ENCODE measurements at regions not wholly inside any gene's neighbourhood (a gene's known extent, or its start where the extent isn't known, plus 50 kb on each side); places are given as distances from the start of the nearest gene placed in this dataset.
"Not testable (repeated sequence)": the region's sequence is repeated elsewhere in the genome, so short reads cannot be mapped to it uniquely, and the experiment has no call there.

DNA sequence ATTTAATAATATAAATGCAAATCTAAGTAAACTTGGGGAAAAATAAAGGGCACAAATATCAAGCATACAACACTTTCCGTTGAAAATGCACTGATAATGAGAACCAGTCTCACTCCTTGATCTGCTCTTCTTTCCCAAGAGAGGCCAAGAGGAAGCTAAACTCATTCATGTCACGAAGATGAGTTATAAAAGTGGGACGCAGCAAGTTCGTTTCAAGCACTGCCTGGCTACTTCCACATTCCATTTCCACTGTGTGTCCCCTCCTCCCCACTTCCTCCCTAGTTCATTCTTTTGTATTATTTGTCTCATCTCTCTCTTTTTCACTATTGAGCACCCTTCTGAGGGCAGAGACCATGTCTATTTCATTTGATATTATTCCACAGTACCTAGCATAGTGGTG lies 158.1 kb downstream of the SLC24A2 start:
- H3K4me1 ChIP-seq: no peaks in the 10 kb centered on the region
- DNase-seq: no peak
- H3K9me3 ChIP-seq: no peaks in the 10 kb centered on the region
- H3K27ac ChIP-seq: no peak overlapping the region
- H3K27me3 ChIP-seq: no peaks in the 10 kb centered on the region
- 23 to 30% methylated on average over 3 to 4 of the region's 4 CpGs for WGBS, 2 donors (ENCODE audit: low coverage in 1 of 2)
- TF ChIP-seq POLR2AphosphoS5 (IDR thresholded peaks at IDR 0.05) (no peak), POLR2A (IDR thresholded peaks at IDR 0.05) (no peak), EP300 (IDR thresholded peaks at IDR 0.05; ENCODE audit: low read depth) (no peak), CTCF (IDR thresholded peaks at IDR 0.05) (no peak)
- H3K36me3 ChIP-seq: no peaks in the 10 kb centered on the region
- in situ Hi-C loops (cut with MboI; ENCODE audit: low pct_ligation_motif_present in 1 of 4, low pct_unique_long_range_greater_than_20kb in 1 of 4, low sequenced_read_pairs in 3 of 4) (no loop called here), intact Hi-C loops (cut with DNase I; ENCODE audit: low total_unique reads) (no loop called here)
- no peak overlapping the region for H3K4me3 ChIP-seq

DNA sequence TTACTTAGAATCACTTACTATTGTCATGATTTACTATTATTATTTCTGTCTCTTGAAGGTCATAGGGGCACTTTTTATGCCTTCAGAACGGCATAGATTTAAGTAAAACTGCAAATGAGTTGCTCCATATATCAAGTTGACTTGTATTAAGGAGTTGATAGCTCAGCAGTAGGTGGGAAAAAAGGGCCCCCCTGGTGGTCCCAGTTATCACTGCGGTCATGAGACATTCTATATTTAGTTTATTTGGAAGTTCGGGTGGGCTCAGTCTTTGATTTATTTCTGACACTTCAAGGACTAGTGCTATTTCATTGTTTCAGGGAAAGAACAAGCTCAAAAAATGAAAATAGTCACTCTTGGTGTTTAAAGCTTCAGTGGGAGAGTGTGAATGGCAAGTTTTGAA lies 159.3 kb downstream of the SLC24A2 start:
- no peaks in the 10 kb centered on the region for H3K4me1 ChIP-seq
- intact Hi-C loops (cut with DNase I; ENCODE audit: low total_unique reads): no loop called here
- H3K4me3 ChIP-seq: no peak overlapping the region
- 26 to 48% methylated on average over 3 of the region's 3 CpGs for WGBS, 2 donors (ENCODE audit: low coverage in 1 of 2)
- no peak overlapping the region for H3K27ac ChIP-seq
- in situ Hi-C loops (cut with MboI; ENCODE audit: low pct_ligation_motif_present in 1 of 4, low pct_unique_long_range_greater_than_20kb in 1 of 4, low sequenced_read_pairs in 3 of 4): no loop called here
- no peaks in the 10 kb centered on the region for H3K27me3 ChIP-seq
- H3K36me3 ChIP-seq: no peaks in the 10 kb centered on the region
- no peaks in the 10 kb centered on the region for H3K9me3 ChIP-seq
- TF ChIP-seq POLR2A (IDR thresholded peaks at IDR 0.05): no peak
- TF ChIP-seq CTCF (IDR thresholded peaks at IDR 0.05): no peak
- TF ChIP-seq POLR2AphosphoS5 (IDR thresholded peaks at IDR 0.05): no peak
- TF ChIP-seq EP300 (IDR thresholded peaks at IDR 0.05; ENCODE audit: low read depth): no peak
- no peak for DNase-seq

GRCh38 chr9:19625426-19625825 lies 163.4 kb downstream of the SLC24A2 start:
- H3K27me3 ChIP-seq; H3K4me1 ChIP-seq; in situ Hi-C loops (cut with MboI; ENCODE audit: low pct_ligation_motif_present in 1 of 4, low pct_unique_long_range_greater_than_20kb in 1 of 4, low sequenced_read_pairs in 3 of 4); H3K4me3 ChIP-seq; intact Hi-C loops (cut with DNase I; ENCODE audit: low total_unique reads); DNase-seq; H3K9me3 ChIP-seq; H3K27ac ChIP-seq; H3K36me3 ChIP-seq: not testable (repeated sequence)
- WGBS, 2 donors (ENCODE audit: low coverage in 1 of 2): 89 to 94% methylated on average over 1 of the region's 1 CpG

DNA sequence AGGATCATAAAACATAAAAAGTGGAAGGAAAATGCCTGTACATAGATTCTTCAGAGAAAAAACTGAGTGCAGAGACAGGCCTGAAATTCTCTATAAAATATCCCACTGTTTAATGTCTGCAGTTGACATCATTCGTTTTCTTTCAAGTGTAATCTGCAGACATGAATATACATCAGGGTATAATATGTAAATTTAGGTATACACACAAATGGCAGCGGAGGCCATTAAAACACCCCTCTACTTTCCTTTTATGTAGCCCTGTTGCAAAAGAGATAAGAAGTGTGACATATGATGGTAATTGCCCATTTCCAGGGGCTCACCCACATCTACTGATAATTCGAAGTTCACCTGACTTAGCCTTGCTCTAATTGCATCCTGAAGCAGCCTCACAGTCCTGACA lies 164.3 kb downstream of the SLC24A2 start:
- Histone ChIP-seq H3K27me3 (no peaks in the 10 kb centered on the region), H3K4me3 (no peak overlapping the region), H3K9me3 (no peaks in the 10 kb centered on the region), H3K27ac (no peak overlapping the region), H3K36me3 (no peaks in the 10 kb centered on the region), H3K4me1 (no peaks in the 10 kb centered on the region)
- intact Hi-C loops (cut with DNase I; ENCODE audit: low total_unique reads): no loop called here
- WGBS, 2 donors (ENCODE audit: low coverage in 1 of 2): 47% methylated on average over 3 of the region's 3 CpGs
- DNase-seq: no peak
- in situ Hi-C loops (cut with MboI; ENCODE audit: low pct_ligation_motif_present in 1 of 4, low pct_unique_long_range_greater_than_20kb in 1 of 4, low sequenced_read_pairs in 3 of 4): no loop called here
- TF ChIP-seq POLR2AphosphoS5 (IDR thresholded peaks at IDR 0.05) (no peak), CTCF (IDR thresholded peaks at IDR 0.05) (no peak), POLR2A (IDR thresholded peaks at IDR 0.05) (no peak), EP300 (IDR thresholded peaks at IDR 0.05; ENCODE audit: low read depth) (no peak)

- Histone ChIP-seq H3K9me3 (no peaks in the 10 kb centered on the region), H3K27me3 (no peaks in the 10 kb centered on the region), H3K4me3 (no peak overlapping the region), H3K27ac (no peak overlapping the region), H3K36me3 (no peaks in the 10 kb centered on the region), H3K4me1 (no peaks in the 10 kb centered on the region)
- no peak for DNase-seq
- intact Hi-C loops (cut with DNase I; ENCODE audit: low total_unique reads): no loop called here
- in situ Hi-C loops (cut with MboI; ENCODE audit: low pct_ligation_motif_present in 1 of 4, low pct_unique_long_range_greater_than_20kb in 1 of 4, low sequenced_read_pairs in 3 of 4): no loop called here
- 42 to 49% methylated on average over 4 of the region's 4 CpGs for WGBS, 2 donors (ENCODE audit: low coverage in 1 of 2)
- TF ChIP-seq CTCF (IDR thresholded peaks at IDR 0.05) (no peak), POLR2AphosphoS5 (IDR thresholded peaks at IDR 0.05) (no peak), EP300 (IDR thresholded peaks at IDR 0.05; ENCODE audit: low read depth) (no peak)
Observed at GRCh38 chr9:19623941-19624340, 164.9 kb downstream of the SLC24A2 start.
